ENCODE measurements at regions not wholly inside any gene's neighbourhood (a gene's known extent, or its start where the extent isn't known, plus 50 kb on each side); places are given as distances from the start of the nearest gene placed in this dataset.

DNA sequence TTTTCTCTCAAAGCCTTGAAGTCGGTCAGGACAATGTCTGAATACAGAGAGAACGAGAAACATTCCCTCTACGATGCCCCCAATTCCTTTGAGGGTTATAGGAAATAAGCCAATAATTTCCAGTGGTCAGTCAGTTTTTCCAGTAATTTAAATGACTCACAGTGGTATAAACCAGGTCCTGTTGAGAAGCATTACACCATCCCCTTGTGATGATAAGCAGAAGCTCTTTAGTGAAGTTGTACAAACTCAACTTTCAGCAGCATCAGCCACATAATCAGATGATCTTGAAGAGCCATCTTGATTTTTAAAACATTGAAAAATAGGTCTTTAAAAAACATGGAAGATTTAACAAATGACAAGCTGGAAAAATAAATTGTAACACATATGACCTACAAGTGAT lies 173.9 kb upstream of the ZNF462 start:
- no peak for FAIRE-seq

DNA sequence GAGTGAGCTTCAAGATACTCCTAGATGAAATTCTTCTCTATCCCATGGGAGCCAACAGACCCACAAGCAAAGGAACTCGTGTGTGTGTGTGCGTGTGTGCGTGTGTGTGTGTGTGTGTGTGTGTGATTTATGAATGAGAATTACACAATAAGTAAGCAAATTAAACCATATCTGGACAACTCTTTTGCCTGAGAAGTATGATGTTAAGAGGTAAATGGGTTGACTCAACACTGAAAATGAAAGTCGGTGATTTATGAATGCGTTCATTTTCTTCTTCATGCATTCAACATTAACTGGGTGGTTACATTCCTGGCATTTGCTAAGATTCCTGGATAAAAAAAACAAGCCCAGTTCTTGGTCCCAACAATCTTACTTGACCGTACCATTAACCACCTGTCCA lies 171.3 kb upstream of the ZNF462 start:
- FAIRE-seq: no peak

DNA sequence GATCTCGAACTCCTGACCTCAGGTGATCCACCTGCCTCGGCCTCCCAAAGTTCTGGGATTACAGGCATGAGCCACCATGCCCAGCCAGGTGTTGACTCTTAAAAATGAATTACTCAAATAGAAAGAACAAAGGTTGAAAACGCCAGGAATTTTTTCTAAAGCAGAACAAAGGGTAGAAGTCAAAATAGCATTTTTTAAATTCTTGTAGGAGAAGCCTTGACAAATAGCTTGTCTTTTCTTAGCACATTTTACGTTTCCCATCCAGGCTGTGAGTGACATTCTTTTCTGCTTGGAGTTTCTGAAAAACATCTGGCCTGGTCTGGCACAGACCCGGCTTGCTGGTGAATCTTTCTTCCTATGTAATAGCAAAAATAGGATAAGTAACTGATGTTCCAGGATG lies 169.4 kb upstream of the ZNF462 start:
- no peak for FAIRE-seq

DNA sequence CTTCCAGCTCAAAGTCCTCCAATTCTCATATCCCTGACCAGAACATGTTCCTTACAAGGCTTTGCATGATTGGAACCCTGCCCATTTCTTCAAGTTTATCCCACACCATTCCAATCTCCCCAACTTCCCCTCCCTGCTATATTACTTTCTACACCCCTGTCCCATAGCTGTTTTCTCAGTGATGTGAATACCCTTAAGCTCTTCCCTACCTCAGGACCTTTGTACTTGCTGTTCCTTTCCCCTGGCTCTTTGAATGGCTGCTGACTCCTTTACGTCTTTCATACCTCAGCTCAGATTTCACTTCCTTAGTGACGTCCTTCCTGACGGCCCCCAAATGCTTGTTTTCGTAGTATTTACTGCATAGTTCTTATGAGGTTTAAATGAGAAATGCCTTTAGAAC lies 166.2 kb upstream of the ZNF462 start:
- FAIRE-seq: no peak

DNA sequence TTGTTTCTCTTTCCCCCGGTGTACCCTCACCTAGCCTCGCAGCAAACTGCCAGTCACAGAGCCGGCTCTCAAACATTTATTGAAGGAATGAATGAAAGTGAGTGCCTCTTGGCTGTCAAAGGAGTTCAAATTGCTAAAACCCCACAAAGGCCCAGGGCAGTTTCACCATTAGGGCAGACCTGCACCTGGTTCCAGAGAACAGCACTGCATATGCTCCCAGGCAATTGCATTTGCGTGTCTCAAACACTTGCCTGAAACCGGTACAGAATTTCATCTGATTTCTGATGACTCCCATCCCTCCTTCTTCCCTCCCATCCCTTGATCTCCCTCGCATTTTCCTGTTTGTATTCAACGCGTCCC lies 165.6 kb upstream of the ZNF462 start:
- no peak for FAIRE-seq

DNA sequence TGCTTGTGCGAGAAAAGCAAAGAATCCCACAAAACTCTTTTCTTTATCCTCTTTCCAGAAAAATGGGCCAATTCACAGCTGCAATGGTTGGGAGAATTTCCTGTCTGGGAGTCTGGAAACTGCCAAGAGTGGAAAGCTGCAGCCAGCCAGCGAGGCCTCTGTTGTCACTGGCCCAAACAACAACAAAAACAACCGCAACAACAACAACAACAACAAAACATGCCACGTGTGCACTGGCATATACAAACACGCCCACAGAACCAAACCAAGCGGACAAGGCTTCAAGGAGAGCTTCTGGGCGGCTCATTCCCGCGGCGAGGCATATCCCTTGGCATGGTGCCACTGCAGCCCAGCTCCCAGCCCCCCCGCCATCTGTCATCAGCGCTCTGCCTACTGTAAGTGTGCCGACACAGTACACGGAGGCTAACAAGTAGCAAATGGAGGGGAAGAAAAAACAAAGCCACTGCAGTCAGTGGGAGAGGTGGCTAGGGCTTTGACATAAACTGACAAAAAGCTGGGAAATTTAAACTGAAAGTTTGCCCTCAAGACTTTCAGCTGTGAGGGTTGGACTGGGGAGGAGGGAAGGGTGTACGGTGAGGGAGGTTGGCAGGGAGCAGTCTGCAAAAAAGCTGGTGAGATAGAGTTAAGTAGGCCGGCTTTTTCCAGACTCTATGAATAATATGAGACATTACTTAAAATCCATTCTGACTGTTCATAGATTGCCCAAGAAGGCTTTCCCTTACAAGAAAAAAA lies 165.0 kb upstream of the ZNF462 start:
- no peak for FAIRE-seq

DNA sequence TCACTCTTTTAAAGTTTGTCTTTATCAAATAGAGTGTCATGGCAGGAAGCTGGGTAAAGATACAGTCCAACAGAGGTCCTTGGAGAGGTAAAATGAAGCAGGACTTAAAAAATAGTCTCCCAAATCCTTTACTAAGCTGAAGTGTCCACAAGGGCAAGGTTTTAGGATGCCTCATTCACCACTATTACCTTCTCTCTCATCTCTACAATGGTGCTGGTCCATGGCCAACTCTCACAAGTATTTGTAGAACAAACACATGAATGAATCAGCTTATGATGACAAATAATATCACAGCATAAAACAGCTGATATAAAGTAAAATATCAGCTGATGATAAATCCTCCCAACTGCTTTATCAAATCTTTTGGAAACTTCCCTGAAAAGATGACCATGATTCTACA lies 162.3 kb upstream of the ZNF462 start:
- FAIRE-seq: no peak

DNA sequence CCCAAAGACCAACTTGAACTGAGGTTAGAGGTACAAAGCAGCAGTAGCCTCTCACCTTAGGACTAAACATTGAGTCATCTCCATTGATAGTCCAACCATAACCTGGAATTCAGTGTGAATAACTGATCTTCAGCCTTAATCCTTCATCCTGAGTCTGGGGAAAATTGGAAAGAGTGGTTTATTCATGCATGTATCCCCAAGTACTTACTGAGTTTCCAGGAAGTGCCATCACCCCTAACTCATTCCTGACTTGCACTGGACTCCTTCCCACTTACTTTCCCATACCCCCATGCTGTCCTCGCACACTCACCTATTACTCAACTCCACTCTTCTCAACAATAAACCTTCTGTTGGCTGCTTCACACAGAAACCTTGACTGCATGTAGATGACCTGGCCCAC lies 161.4 kb upstream of the ZNF462 start:
- FAIRE-seq: no peak

DNA sequence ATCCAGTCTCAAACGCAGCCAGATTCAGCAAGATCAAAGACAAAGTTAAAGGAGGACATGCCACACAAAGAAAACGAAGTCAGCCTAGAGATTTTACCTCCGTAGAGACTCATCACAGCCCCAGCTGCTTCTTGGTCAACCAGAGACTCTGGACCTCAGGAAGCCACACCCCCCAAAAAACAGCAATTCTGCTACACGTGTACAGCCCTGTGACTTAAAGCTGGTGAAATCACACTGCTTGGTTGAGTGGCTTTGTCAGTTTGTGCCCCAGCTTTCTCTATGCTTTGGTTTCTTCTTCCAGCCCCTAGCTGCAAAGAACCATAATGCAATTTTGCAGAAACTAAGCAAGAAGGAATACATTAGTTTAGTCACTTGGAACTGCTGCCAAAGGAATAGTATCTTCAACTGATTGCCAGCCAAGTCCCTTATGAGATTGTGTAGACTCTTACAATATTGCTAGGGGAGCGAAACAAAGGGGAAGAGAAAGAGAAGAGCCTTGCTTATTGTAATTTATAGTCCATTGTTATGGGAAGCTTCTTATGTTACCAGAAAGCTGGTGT lies 158.8 kb upstream of the ZNF462 start:
- no peak for FAIRE-seq

DNA sequence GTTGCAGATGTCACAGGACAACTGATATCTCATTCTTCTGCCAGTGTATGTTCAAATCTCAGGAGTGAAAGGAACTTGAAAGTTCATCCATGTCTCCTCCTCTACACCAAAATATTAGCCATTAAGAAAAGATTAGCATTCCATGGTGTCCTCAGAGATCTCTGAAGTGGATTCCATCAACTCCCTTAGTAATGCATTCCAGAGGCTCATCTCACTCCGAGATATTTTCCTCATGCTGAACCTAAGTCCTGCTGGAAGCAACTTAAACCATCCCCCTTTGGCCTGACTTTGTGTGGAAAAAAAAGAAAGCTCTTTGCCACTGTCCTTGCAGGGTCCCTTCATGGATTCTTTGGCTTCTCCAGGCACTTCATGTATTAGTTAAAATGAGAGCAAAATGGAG lies 155.7 kb upstream of the ZNF462 start:
- no peak for FAIRE-seq

DNA sequence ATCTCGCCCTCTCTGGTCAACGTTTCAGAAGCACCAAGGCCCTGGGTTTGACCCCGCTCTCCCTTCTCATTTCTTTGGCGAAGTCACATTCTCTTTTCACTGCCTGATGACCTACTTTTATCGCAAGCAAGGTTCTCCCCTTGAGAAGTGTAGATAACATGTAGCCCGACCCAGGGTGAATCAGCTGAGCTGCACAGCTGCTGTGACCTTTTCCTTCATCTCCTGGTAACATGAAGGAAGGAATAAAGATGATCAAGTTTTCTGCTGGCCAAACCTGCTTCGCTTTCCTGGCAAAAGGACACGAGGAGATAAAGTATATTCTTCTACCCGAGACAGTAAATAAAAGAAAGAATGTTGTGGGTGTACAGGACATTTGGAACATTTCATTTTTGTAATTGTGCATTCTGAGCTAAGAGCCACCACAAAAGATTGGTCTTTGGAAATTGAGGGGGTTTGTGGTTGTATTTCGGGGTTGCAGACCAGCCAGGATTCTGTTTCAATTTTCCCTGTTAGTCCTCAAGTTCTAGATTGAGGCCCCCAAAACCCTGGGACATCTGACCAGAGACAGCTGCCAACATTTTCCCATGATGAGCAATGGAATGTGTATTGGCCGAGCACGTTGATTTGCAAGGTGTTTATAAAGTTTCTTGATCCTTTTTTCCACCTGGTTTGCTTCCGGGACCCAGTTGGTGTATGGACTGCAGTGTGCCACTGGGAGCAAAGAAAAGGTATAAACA lies 155.1 kb upstream of the ZNF462 start:
- FAIRE-seq: no peak

DNA sequence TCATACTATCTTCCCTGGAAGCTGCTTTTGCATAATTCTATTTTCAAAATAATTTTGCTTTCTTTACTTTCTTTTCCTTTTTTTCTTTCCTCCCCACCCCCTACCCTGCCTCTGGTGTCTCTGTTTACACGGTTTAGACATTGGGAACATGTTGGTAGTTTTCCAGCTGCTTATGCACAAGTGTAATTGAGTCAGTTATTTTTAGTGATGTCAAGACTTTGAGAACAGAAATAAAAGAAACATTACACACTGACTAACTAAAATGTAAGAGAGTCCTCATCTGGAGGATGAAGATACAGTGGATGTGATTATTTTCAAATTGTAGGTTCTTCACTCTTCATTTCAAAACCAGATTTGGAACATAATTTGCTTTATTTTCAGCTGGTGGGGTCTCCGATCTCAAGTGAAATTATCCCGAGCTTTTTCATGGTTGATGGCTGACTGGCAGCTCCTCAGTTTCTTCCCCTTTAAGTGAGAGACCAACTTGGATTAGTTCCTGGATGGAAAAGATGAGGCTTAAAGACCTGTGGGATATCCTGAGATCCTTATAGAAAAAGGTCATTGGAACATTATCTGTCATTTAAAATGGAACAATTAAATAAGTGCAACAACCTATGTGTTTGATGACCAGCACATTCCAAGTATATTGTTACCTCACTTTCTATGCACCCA lies 154.4 kb upstream of the ZNF462 start:
- FAIRE-seq: no peak

DNA sequence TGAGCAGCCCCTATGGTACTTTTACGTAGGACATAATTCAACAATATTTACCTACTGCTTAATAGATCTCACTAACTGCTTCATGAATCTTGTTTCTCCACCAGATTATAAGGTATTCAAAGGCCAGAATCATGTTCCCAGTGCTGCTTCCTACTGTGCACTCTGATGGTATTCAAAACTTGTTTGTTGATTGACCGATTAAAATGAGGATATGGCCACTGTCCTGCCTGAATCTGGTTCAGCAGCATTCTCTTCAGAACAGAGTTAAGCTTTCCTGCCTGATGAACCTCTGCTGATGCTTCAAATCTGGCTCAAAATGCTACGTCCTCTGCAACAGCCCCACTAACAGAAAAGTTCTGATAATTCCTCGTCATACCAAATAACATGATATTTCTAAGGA lies 150.7 kb upstream of the ZNF462 start:
- FAIRE-seq: no peak

DNA sequence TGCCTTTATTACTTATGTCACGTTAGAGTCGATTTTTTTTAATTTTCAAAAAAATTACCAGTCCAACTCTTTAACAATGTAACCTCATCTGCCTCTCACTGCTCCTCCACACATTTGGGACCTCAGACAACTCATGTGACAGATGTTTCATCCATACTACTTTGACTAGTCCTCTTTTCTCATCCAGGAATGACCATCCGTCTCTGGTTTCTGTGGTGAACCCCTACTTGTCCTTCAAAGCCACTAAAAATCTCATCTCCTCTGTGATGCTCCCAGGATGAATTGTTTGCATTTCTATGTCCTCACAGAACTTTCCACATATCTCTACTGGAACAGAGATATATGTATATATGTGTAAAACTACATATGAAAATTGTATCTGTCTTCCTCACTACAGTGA lies 149.8 kb upstream of the ZNF462 start:
- no peak for FAIRE-seq

DNA sequence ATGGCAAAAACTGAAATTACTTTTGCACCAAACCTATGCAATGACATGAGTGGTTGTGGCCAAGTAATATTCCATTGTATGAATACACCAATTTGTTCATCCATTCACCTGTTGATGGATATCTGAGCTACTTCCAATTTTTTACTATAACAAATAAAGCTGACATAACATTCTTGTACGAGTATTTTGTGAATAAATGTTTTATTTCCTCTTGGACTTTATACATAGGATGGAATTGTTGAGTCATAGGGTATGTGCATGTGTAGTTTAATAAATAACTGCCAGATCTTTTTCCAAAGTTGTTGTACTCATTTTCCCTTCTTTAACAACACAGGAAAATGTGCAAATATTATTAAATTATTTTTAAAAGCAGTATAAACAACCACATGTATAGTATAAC lies 146.1 kb upstream of the ZNF462 start:
- FAIRE-seq: no peak

DNA sequence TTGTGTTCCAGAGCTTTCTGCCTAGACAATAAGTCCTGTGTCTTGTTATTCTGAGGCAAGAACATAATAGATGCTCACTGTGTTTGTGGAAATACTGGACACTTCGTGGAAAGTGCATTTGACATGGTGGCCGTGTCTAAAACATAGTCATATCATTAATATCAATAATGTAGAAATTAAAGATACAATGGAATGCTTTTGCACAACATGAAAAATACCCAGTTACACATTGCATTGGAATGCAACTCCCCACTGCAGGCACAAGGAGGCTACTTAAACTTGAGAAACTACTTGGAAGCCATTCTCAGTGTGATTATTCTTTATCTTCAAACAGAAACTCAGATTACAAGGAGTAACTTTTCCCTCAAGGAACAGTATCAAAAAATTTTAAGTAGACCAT lies 145.3 kb upstream of the ZNF462 start:
- no peak for FAIRE-seq

DNA sequence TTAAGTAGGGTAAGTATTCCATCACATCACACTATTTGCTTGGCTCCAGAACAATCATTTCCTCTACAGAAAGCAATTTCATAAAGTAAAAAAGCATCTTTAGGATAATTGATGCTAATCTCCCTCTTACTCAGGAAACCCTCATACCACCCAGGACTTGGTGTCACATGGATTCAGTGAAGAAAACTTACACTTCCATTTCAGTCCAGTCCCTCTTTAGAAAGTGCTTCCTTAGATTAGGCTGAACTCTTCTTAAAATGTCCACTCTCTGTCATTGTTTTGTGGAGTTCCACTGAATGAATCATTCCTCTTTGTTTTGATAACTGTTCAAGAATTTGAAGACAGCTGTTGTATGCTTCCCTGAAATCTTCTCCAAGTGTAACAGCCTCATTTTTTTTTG lies 144.0 kb upstream of the ZNF462 start:
- no peak for FAIRE-seq

DNA sequence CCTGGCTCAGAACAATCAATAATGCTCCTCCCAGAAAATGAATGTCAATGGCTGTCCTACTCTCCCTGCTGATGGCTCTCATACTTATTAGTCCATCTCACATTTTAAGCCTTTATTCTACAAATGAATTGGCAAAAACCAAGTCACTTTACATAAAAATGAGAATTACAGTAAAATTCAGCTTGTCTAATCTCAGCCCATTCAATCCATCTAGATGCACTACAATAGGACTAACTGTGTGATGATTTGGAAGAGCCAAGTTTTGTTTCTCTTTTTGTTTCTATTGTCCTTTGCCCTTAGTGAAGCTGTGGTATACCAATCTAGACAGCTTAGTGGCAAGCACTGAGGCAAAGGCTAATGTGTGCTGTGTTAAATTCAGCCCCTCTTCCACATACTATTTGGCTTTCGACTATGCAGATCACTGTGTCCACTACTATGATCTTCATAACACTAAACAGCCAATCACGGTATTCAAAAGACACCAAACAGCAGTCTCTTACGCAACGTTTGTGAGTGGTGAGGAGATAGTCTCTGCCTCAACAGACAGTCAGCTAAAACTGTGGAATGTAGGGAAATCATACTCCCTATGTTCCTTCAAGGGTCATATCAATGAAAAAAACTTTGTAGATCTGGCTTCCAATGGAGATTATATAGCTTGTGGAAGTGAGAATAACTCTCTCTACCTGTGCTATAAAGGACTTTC lies 140.8 kb upstream of the ZNF462 start:
- FAIRE-seq: no peak

DNA sequence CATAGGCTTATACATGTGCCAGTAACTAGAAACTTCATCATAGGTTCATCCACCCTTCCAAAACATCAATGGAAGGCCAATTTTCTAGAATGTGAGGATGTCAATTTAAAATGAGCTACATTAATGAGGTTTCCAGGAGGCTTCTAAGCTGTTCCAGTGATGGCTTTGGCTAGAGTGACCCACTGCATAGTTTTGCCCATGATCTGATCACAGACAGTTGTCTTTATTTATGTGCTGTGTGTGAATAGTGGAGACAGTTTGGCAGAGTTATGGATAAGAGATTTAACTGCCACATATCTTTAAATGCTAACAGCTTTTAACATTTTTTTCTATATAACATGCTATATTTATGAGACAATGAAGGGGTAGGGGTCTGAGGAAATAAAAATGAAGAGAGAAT lies 139.0 kb upstream of the ZNF462 start:
- no peak for FAIRE-seq

DNA sequence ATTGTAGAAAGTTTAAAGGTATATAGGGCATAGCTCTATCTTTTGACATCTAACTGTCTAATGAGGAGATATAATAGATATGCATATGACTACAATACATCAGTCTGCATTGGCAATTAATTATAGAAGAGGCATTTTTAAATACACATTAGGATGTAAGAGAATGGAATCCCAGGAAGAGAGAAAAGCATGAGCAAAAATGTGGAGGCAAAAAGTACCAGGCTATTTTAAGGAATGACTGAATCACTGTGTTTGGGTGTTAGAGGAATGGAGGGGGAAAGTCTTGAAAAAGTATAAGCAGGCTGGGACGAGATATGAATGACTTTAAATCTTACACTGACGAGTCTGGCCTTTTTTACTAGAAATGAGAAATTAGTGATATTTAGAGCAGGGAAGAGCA lies 138.4 kb upstream of the ZNF462 start:
- no peak for FAIRE-seq

DNA sequence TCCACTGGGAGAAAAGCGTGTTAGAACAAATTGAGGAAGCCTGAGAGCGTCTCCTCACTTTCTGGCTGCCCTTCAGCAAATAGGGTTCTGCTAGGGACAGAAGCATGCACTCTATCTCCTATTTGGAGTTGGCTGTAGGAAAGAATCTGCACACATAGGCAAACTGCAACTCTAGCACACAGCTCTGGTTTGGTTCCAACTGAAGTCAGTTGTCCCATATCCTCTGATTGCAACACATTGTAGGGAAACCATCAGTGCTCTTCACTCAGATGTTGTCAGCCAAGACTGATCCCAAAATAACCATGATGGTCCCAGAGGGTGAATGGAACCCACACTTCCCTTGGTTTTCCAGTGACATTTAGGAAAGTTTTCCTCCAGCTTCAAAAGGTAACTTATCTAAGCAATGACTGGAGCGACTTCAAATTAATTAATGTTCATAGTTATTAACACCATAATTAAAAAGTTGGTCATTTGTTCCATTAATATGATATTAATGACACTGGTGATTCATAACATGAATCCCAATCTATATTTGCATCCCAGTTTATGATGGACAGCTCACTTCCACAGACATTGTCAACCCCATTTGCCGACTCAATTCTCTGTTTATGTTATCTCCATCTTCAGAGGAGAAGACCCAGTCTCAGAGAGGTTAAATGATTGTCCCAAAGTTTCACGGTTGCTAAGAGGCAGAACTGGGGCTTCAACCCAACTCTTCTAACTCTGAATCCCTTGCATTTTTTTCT lies 136.7 kb upstream of the ZNF462 start:
- no peak for FAIRE-seq

DNA sequence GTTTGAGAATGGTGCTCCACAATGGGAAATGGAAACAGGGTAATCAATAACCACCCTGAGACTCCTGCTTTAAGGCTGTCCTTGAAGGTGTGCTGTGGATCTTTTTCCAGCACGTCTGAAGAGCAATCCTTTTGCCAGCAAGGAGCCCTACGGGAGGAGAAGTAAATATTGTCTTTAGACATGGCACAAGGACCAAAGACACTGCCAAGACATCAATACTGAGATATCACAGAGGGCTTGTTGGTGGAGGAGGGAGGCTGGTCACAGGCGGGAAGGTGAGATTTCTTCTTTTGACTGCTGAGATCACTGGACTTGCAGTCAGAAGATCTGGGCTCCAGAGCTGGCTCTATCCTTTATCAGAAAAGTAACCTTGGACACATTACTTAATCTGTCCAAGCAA lies 135.0 kb upstream of the ZNF462 start:
- FAIRE-seq: no peak

DNA sequence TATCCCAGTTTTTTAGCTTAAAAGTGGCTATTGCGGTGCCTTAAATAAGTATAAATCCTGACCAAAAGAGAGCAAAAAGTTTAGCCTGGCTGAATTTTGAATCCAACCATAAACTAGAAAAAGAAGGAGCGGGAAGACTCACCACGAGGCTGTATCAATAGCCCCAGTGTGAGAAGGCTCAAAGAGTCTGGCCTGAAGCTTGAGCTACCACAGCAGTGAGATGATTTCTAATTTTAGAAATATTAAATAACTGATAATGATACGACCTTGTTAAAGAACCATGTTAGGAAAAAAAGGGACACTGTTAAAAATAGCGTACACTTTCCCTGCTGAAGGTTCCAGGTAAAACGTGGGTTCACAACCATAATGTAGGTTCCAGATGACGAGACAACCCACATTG lies 134.1 kb upstream of the ZNF462 start:
- no peak for FAIRE-seq

All from A204.1 (cell line).